HT-29 (cell line): ENCODE measurements at regions not wholly inside any gene's neighbourhood (a gene's known extent, or its start where the extent isn't known, plus 50 kb on each side); places are given as distances from the start of the nearest gene placed in this dataset.

Source experiments
- DNase-seq: peaks from one replicate; pipeline ENCODE4 v3.0.0-alpha.2; 2015; ENCODE audit warnings: low spot score

DNA sequence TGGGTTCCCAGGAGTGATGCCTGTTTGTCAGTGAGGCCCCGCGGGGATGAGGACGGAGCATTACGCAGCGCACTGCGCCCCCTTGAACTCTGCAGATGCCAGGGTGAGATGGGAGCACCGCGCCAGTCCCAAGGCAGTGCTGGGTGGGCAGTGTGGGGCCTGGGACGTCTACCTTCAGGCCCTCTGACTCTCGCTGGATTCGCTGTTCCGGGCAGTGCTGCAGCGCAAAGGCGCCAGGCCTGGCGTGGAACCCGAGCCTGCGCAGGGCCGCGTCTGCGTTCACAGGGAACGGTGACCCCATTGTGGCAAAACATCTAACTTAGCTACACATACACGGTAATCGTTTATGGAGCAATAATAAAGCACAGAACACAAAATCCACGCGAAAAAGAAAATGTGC, 257.3 kb downstream of the QKI start:
- no peak for DNase-seq

- DNase-seq, result no peak
Observed at GRCh38 chr6:163671355-163671754, 256.8 kb downstream of the QKI start.

GRCh38 chr6:163670336-163670735, 255.8 kb downstream of the QKI start:
- no peak for DNase-seq

DNA sequence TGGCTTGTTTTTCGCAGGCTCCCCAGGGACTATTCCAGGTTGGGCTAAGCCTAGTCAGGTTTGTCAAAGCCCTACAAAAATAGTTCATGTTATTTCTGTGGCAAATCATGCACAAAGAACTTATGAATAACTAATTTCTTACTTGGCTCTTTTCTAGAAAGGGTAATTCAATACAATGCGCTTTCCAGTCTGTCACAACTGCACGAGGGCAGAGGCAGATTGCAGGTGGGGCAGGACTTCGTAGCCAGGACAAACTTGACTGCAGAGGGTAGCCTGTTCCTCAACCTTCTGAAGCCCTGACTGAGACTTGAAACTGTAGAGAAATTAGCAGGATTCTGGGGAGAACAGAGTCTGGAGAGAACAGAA, 253.5 kb downstream of the QKI start:
- no peak for DNase-seq

GRCh38 chr6:163667372-163668060, 253.0 kb downstream of the QKI start:
- DNase-seq, result no peak

- no peak for DNase-seq
Observed at GRCh38 chr6:163665464-163665863, 250.9 kb downstream of the QKI start.

GRCh38 chr6:163663575-163663974, 249.1 kb downstream of the QKI start:
- no peak for DNase-seq

- DNase-seq, result no peak
Observed at GRCh38 chr6:163662604-163663225, 248.2 kb downstream of the QKI start.

DNA sequence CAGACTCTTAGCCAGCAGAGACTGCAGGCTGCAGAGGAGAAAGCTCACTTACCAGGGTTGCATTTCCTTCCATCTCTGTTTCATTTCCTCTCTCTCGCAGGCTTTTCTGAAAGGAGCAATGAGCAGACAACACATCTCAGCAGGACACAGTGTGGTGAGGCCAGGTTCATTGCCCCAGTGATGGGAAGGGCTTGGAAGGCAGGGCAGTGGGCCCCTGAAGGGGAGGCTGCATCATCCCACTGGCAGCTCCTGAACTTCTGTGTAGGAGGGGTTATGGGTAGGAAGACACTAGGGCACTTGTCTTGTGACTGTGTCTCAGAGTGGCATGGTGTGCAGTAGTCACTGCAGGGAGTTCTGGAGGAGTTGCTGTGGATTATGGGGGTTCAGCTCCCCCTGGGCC, 246.8 kb downstream of the QKI start:
- no peak for DNase-seq

DNA sequence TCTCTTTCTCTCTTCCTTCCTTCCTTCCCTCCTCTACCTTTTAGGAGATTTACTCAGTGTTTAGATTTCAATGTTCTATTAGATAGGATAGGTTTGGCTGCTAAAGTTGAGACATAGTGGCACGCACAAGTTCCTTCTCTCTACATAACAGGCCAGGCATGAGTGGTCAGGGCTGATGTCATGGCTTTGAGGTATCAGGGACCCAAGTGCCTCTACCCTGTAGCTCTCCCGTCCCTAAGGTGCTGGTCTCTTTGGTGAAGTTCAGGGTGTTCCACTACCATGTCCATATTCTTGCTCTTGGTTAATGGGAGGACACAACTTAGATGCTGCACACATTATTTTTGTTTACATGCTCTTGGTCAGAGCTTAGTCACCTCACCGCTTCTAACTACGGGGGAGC, 245.3 kb downstream of the QKI start:
- DNase-seq, result no peak

- no peak for DNase-seq
Observed at GRCh38 chr6:163655217-163656121, 241.0 kb downstream of the QKI start.

- no peak for DNase-seq
Observed at GRCh38 chr6:163651915-163652668, 237.6 kb downstream of the QKI start.

GRCh38 chr6:163651426-163651825, 236.9 kb downstream of the QKI start:
- DNase-seq, result no peak

- no peak for DNase-seq
Observed at GRCh38 chr6:163648868-163649267, 234.3 kb downstream of the QKI start.

DNA sequence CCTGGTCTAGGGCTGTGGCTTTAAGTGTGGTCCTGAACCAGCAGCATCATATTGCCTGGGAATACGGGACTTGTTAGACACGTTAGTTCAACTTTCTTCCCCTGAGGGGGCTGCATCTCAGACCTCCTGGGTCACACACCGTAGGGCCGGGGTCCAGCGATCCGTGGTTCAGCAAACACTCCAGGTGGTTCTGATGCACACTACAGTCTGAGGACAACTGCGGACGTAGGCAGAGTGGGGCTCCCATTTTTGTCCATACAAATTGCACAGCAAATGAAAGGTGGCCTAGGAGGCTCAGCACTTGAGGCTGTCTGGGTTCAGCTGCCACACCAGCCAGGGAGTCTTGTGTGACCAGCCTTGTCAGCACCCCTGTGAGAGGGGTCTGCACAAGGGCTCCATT, 233.1 kb downstream of the QKI start:
- DNase-seq, result no peak

- DNase-seq, result no peak
Observed at GRCh38 chr6:163646866-163647265, 232.3 kb downstream of the QKI start.

DNA sequence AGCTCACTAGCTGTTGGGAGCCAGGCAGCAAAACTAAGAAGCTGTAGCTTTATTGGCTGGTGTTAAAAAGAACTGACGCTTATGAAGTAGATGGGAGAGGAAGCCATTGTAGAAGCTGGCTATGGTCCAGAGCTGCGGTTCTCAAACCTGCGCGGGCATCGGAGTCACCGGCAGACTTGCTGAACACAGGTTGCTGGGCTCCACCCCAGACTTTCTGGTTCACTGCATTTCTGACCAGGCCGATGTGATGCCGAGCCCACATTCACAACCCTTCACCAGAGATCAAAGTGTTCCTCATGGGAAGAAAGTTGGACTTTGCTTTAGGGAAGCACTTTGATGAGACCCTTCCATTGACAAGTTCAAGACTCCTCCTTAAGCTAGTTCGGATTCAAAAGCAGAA, 231.6 kb downstream of the QKI start:
- DNase-seq, result peak; percentile 16

GRCh38 chr6:163645560-163645959, 231.0 kb downstream of the QKI start:
- no peak for DNase-seq

GRCh38 chr6:163643866-163644265, 229.3 kb downstream of the QKI start:
- no peak for DNase-seq

DNA sequence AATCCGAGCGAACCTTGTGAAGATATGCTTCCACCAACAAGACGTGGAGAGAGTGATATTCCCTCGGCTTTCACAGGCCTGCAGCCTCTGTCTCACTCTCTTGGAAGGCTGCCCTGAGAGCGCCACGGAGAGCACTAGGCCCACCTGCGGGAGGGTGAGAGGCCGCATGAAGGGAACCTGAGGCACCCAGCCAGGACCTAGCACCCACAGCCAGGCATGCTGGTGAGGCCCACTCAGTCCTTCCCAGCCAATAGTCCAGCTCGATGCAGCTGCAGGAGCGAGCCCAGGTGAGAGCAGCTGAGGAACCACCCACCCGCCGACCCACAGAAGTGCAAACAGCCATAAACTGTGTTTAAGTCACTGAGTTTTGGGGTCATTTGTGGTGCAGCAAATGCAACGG, 227.2 kb downstream of the QKI start:
- DNase-seq, result no peak

DNA sequence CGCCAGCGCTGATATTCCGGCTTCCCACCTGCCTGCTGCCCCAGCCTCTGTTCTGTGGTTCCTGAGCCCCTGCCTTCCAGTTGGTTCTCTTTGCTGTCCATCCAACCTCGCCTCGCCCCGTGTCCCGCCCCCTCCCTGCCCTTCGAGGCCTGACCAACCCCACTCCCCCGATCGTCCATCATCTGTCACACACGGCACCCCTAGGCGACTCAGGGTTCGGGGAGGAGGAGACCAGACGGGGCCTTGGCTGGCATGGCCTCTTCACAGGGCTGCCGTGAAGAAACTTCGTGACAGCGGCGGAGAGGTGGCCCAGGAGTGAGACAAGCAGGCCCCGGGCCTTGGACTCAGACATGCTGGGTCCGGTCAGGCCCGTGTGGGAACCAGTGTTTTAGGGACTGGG, 226.1 kb downstream of the QKI start:
- DNase-seq, result no peak

GRCh38 chr6:163637524-163637923, 223.0 kb downstream of the QKI start:
- DNase-seq, result no peak
